IMR-90 (cell line): ENCODE measurements at regions not wholly inside any gene's neighbourhood (a gene's known extent, or its start where the extent isn't known, plus 50 kb on each side); places are given as distances from the start of the nearest gene placed in this dataset.

Source experiments
- ATAC-seq: fragments of 200-7000 bp; cut with Tn5 transposase; 2 replicates; pipeline ENCODE4 v1.9.1; 2020; ENCODE audit warnings: low read depth, mild to moderate bottlenecking, moderate library complexity
- BruUV-seq: library from RNA; stranded (reverse); fragments of 400-500 nt; replicated peaks from 2 replicates; lab custom pipeline; 2021; lab: Mats Ljungman, UMichigan
- CTCF ChIA-PET: fragments of 300-600 bp; formaldehyde crosslinking; extraction: SDS; loops from one replicate; lab custom pipeline; 2021; ENCODE audit warnings: antibody characterized with exemption; lab: Yijun Ruan, JAX
- POLR2A ChIA-PET: fragments of 300-600 bp; sonication (Branson Sonifier 250); formaldehyde crosslinking; loops from one replicate; lab custom pipeline; 2022; ENCODE audit warnings: antibody characterized with exemption; ENCODE audit not compliant: unreplicated experiment; lab: Charles Lee
- DNase-seq: peaks from one replicate; pipeline ENCODE4 v3.0.0; 2013
- H2AFZ ChIP-seq: replicated peaks from 2 replicates; pipeline ENCODE3; 2013; ENCODE audit warnings: low read length, mild to moderate bottlenecking; ENCODE audit not compliant: poor library complexity
- H2AK5ac ChIP-seq: 2 replicates; pipeline ENCODE4 v1.6.1; 2013; ENCODE audit warnings: low read depth, low read length, inconsistent platforms
- H2AK9ac ChIP-seq: replicated peaks from 2 replicates; pipeline ENCODE3; 2013; ENCODE audit warnings: mild to moderate bottlenecking, low read depth, low read length, moderate library complexity; ENCODE audit not compliant: poor library complexity
- H2BK120ac ChIP-seq: 2 replicates; pipeline ENCODE4 v1.6.1; 2013; ENCODE audit warnings: low read depth, low read length, inconsistent platforms
- H2BK15ac ChIP-seq: 3 replicates; pipeline ENCODE4 v1.6.1; 2013; ENCODE audit warnings: low read depth, low read length, inconsistent platforms
- H2BK20ac ChIP-seq: 2 replicates; pipeline ENCODE4 v1.6.1; 2013; ENCODE audit warnings: low read depth, mild to moderate bottlenecking, inconsistent platforms, low read length, moderate library complexity
- H2BK5ac ChIP-seq: 2 replicates; pipeline ENCODE4 v1.6.1; 2013; ENCODE audit warnings: mild to moderate bottlenecking, low read depth, low read length, inconsistent platforms; ENCODE audit not compliant: poor library complexity, severe bottlenecking
- H3K14ac ChIP-seq: replicated peaks from 2 replicates; pipeline ENCODE4 v1.6.1; 2013; ENCODE audit warnings: low read depth, low read length, inconsistent platforms
- H3K18ac ChIP-seq: 2 replicates; pipeline ENCODE4 v1.6.1; 2013; ENCODE audit warnings: low read depth, low read length, control low read depth
- H3K23ac ChIP-seq: 2 replicates; pipeline ENCODE4 v1.6.1; 2013; ENCODE audit warnings: low read depth, low read length, inconsistent platforms
- H3K27ac ChIP-seq: 2 replicates; pipeline ENCODE4 v1.5.1; 2013; ENCODE audit warnings: mild to moderate bottlenecking, control low read depth, low read length; ENCODE audit not compliant: insufficient read depth
- H3K27me3 ChIP-seq: 2 replicates; pipeline ENCODE4 v1.6.1; 2013; ENCODE audit warnings: low read length; ENCODE audit not compliant: control insufficient read depth, insufficient read depth
- H3K36me3 ChIP-seq: 2 replicates; pipeline ENCODE4 v1.6.1; 2013; ENCODE audit warnings: low read length, mixed read lengths; ENCODE audit not compliant: control insufficient read depth, insufficient read depth
- H3K4ac ChIP-seq: 2 replicates; pipeline ENCODE4 v1.6.1; 2013; ENCODE audit warnings: low read depth, low read length, inconsistent platforms
- H3K4me1 ChIP-seq: 2 replicates; pipeline ENCODE4 v1.6.1; 2013; ENCODE audit warnings: low read length, mixed read lengths; ENCODE audit not compliant: control insufficient read depth, insufficient read depth
- H3K4me2 ChIP-seq: 2 replicates; pipeline ENCODE4 v1.6.1; 2013; ENCODE audit warnings: low read depth, mild to moderate bottlenecking, control low read depth, low read length, moderate library complexity
- H3K4me3 ChIP-seq: 2 replicates; pipeline ENCODE4 v1.5.1; 2013; ENCODE audit warnings: low read depth, mild to moderate bottlenecking, control low read depth, low read length, moderate library complexity; ENCODE audit not compliant: insufficient read depth
- H3K56ac ChIP-seq: 2 replicates; pipeline ENCODE4 v1.6.1; 2013; ENCODE audit warnings: low read length, inconsistent platforms; ENCODE audit not compliant: insufficient read depth; ENCODE audit errors: extremely low read depth
- H3K79me1 ChIP-seq, 2 experiments: 2 replicates each; pipeline ENCODE4 v1.6.1; 2013; ENCODE audit warnings: low read length in 2 of 2, inconsistent platforms in 1 of 2, low read depth in 1 of 2
- H3K9ac ChIP-seq: 2 replicates; pipeline ENCODE4 v1.6.1; 2013; ENCODE audit warnings: low read depth, low read length, control low read depth
- H3K9me1 ChIP-seq: 2 replicates; pipeline ENCODE4 v1.6.1; 2013; ENCODE audit warnings: low read length, inconsistent platforms; ENCODE audit not compliant: insufficient read depth
- H3K9me3 ChIP-seq: 2 replicates; pipeline ENCODE4 v1.6.1; 2013; ENCODE audit warnings: low read length; ENCODE audit not compliant: control insufficient read depth, insufficient read depth
- H4K20me1 ChIP-seq: 2 replicates; pipeline ENCODE4 v1.6.1; 2013; ENCODE audit warnings: low read length, inconsistent platforms; ENCODE audit not compliant: insufficient read depth
- H4K5ac ChIP-seq: 2 replicates; pipeline ENCODE4 v1.6.1; 2013; ENCODE audit warnings: mild to moderate bottlenecking, low read depth, low read length, control low read depth
- H4K8ac ChIP-seq, 2 experiments: 2 replicates each; pipeline ENCODE4 v1.6.1; 2013; ENCODE audit warnings: low read depth in 2 of 2, low read length in 2 of 2, control low read depth in 1 of 2, inconsistent platforms in 1 of 2
- H4K91ac ChIP-seq: 2 replicates; pipeline ENCODE4 v1.6.1; 2013; ENCODE audit warnings: low read depth, low read length, inconsistent platforms; ENCODE audit not compliant: insufficient read depth
- CEBPB ChIP-seq: IDR thresholded peaks from 2 replicates; pipeline ENCODE4 v1.6.1; 2012; ENCODE audit warnings: low read depth, low read length, improper control_type of control experiment
- CHD1 ChIP-seq: IDR thresholded peaks from 2 replicates; pipeline ENCODE4 v1.6.1; 2012; ENCODE audit warnings: low read depth, low read length, improper control_type of control experiment
- FOS ChIP-seq: fragments of 150-350 bp; IDR thresholded peaks from 2 replicates; pipeline ENCODE4 v1.6.1; 2016; ENCODE audit warnings: low read depth, low read length
- MAFK ChIP-seq: IDR thresholded peaks from 2 replicates; pipeline ENCODE4 v1.6.1; 2012; ENCODE audit warnings: low read depth, low read length, improper control_type of control experiment
- MAZ ChIP-seq: IDR thresholded peaks from 2 replicates; pipeline ENCODE4 v1.6.1; 2012; ENCODE audit warnings: low read depth, mild to moderate bottlenecking, low read length, improper control_type of control experiment, moderate library complexity, borderline replicate concordance
- MXI1 ChIP-seq: IDR thresholded peaks from 2 replicates; pipeline ENCODE4 v1.6.1; 2012; ENCODE audit warnings: low read depth, mild to moderate bottlenecking, low read length, moderate library complexity, borderline replicate concordance
- NFE2L2 ChIP-seq: fragments of 150-350 bp; IDR thresholded peaks from 2 replicates; pipeline ENCODE4 v1.6.1; 2016; ENCODE audit warnings: low read depth, mild to moderate bottlenecking, low read length
- POLR2A ChIP-seq: IDR thresholded peaks from 2 replicates; pipeline ENCODE4 v1.6.1; 2012; ENCODE audit warnings: mild to moderate bottlenecking, low read depth, low read length
- RAD21 ChIP-seq: IDR thresholded peaks from 2 replicates; pipeline ENCODE4 v1.6.1; 2012; ENCODE audit warnings: low read length, improper control_type of control experiment
- RCOR1 ChIP-seq: IDR thresholded peaks from 2 replicates; pipeline ENCODE4 v1.6.1; 2012; ENCODE audit warnings: mild to moderate bottlenecking, low read length, improper control_type of control experiment; ENCODE audit not compliant: insufficient replicate concordance
- RFX5 ChIP-seq: IDR thresholded peaks from 2 replicates; pipeline ENCODE4 v1.8.0; 2012; ENCODE audit warnings: low read depth, mild to moderate bottlenecking, low read length, moderate library complexity
- SMC3 ChIP-seq: fragments of 150-350 bp; IDR thresholded peaks from 2 replicates; pipeline ENCODE4 v1.6.1; 2016; ENCODE audit warnings: low read depth, mild to moderate bottlenecking, antibody characterized with exemption, low read length, moderate library complexity
- WGBS, 2 experiments: methylation state at CpG; one replicate each; pipeline versions ENCODE4 v1.1.5 to v1.1.7; 2013; ENCODE audit warnings: missing lambda C conversion rate in 2 of 2; ENCODE audit not compliant: insufficient read length in 1 of 2; ENCODE audit errors: extremely low coverage in 2 of 2; 5-methylcytosine and 5-hydroxymethylcytosine counted together
- dilution Hi-C: fragments of 300-500 bp; cut with HindIII; formaldehyde crosslinking; loops from one replicate; pipeline ENCODE4 v1.14.3; 2018; ENCODE audit warnings: low sequenced_read_pairs; ENCODE audit not compliant: unreplicated experiment
- in situ Hi-C: fragments of 300-500 bp; cut with MboI; formaldehyde crosslinking; loops from 3 replicates; pipeline ENCODE4 v1.14.3; 2019; ENCODE audit warnings: low sequenced_read_pairs, inconsistent platforms, mixed read lengths
- intact Hi-C: fragments of 100-400 bp; cut with micrococcal nuclease; formaldehyde crosslinking; loops from 2 replicates; pipeline ENCODE4 v1.10.0; 2022
- TF ChIP-seq, protein P1 (sequence below): conservative IDR thresholded peaks from 2 replicates; pipeline ENCODE4 v1.5.1; 2012; ENCODE audit warnings: mild to moderate bottlenecking, low read depth, low read length, improper control_type of control experiment
- TF ChIP-seq, protein P2 (sequence below): fragments of 150-350 bp; IDR thresholded peaks from 2 replicates; pipeline ENCODE4 v1.6.1; 2017; ENCODE audit warnings: mild to moderate bottlenecking, antibody characterized with exemption, low read length, low read depth
- TF ChIP-seq, protein P3 (sequence below): fragments of 150-350 bp; IDR thresholded peaks from 2 replicates; pipeline ENCODE4 v1.6.1; 2016; ENCODE audit warnings: low read depth, mild to moderate bottlenecking, low read length, moderate library complexity, borderline replicate concordance

DNA sequence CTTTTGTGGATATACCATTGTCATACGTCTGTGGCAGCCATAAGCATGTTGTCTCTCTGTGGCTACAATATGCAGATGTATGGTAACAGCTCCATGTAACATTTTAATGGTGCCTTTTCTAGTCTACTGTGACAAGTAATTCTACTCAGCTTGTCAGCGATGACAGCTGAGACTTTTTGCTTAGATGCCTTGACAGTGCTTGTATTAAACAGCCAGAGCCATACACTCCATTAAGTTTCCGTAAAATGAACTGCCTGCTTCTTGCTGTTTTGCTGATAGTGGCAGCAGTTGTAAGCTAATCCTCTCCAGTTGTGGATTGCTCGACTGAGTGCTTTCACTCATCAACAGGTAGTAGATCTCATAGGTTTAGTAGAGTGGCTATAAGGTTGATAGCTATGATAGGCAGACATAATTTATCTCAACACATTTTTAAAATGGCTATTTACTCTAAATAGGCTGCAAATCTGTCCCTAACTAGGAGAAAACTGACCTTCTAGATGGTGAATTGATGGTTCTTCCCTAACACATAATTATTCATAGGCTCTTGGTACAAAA, 260.2 kb upstream of the NAALADL2 start:
- H2BK120ac ChIP-seq = no peak overlapping the region
- no peaks in the 10 kb centered on the region for H3K9me1 ChIP-seq
- no peak overlapping the region for H3K14ac ChIP-seq
- intact Hi-C loops (no loop called here), in situ Hi-C loops (no loop called here), dilution Hi-C loops (no loop called here)
- no peaks in the 10 kb centered on the region for H3K27me3 ChIP-seq
- TF ChIP-seq SMC3 (no peak), RAD21 (no peak), POLR2A (no peak), CHD1 (no peak), MXI1 (no peak), FOS (no peak), CEBPB (no peak), NFE2L2 (no peak), RCOR1 (no peak), RFX5 (no peak), MAZ (no peak), MAFK (no peak)
- TF ChIP-seq, protein P1, sequence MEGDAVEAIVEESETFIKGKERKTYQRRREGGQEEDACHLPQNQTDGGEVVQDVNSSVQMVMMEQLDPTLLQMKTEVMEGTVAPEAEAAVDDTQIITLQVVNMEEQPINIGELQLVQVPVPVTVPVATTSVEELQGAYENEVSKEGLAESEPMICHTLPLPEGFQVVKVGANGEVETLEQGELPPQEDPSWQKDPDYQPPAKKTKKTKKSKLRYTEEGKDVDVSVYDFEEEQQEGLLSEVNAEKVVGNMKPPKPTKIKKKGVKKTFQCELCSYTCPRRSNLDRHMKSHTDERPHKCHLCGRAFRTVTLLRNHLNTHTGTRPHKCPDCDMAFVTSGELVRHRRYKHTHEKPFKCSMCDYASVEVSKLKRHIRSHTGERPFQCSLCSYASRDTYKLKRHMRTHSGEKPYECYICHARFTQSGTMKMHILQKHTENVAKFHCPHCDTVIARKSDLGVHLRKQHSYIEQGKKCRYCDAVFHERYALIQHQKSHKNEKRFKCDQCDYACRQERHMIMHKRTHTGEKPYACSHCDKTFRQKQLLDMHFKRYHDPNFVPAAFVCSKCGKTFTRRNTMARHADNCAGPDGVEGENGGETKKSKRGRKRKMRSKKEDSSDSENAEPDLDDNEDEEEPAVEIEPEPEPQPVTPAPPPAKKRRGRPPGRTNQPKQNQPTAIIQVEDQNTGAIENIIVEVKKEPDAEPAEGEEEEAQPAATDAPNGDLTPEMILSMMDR = no peak
- TF ChIP-seq, protein P2, sequence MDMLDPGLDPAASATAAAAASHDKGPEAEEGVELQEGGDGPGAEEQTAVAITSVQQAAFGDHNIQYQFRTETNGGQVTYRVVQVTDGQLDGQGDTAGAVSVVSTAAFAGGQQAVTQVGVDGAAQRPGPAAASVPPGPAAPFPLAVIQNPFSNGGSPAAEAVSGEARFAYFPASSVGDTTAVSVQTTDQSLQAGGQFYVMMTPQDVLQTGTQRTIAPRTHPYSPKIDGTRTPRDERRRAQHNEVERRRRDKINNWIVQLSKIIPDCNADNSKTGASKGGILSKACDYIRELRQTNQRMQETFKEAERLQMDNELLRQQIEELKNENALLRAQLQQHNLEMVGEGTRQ = no peak
- TF ChIP-seq, protein P3, sequence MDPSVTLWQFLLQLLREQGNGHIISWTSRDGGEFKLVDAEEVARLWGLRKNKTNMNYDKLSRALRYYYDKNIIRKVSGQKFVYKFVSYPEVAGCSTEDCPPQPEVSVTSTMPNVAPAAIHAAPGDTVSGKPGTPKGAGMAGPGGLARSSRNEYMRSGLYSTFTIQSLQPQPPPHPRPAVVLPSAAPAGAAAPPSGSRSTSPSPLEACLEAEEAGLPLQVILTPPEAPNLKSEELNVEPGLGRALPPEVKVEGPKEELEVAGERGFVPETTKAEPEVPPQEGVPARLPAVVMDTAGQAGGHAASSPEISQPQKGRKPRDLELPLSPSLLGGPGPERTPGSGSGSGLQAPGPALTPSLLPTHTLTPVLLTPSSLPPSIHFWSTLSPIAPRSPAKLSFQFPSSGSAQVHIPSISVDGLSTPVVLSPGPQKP = no peak
- no peak overlapping the region for H2BK15ac ChIP-seq
- H4K91ac ChIP-seq = no peak overlapping the region
- H3K4ac ChIP-seq = no peak overlapping the region
- H2AFZ ChIP-seq = no peak overlapping the region
- ChIA-PET CTCF (no interaction called here), POLR2A (no interaction called here)
- H4K5ac ChIP-seq = no peak overlapping the region
- H3K18ac ChIP-seq = no peak overlapping the region
- no peaks in the 10 kb centered on the region for H4K20me1 ChIP-seq
- H3K4me2 ChIP-seq = no peak overlapping the region
- no peaks in the 10 kb centered on the region for H3K79me1 ChIP-seq
- H2AK5ac ChIP-seq = no peak overlapping the region
- no peak for ATAC-seq
- no CpG with 5 or more reads among the region's 4 CpGs for WGBS, 2 experiments
- no peak overlapping the region for H3K9ac ChIP-seq
- no peaks in the 10 kb centered on the region for H3K4me1 ChIP-seq
- no peak overlapping the region for H4K8ac ChIP-seq
- no peaks in the 10 kb centered on the region for H3K9me3 ChIP-seq
- no peaks in the 10 kb centered on the region for H3K36me3 ChIP-seq
- BruUV-seq = no TSS peak
- no peak overlapping the region for H3K23ac ChIP-seq
- H2BK20ac ChIP-seq = no peak overlapping the region
- no peak overlapping the region for H3K4me3 ChIP-seq
- no peak overlapping the region for H2BK5ac ChIP-seq
- H3K56ac ChIP-seq = no peak overlapping the region
- no peak overlapping the region for H2AK9ac ChIP-seq
- H3K27ac ChIP-seq = no peak overlapping the region
- DNase-seq = no peak
